Caki2 (cell line): ENCODE measurements at regions not wholly inside any gene's neighbourhood (a gene's known extent, or its start where the extent isn't known, plus 50 kb on each side); places are given as distances from the start of the nearest gene placed in this dataset.

Experiments
- DNase-seq: peaks from one replicate; pipeline ENCODE4 v3.0.0-alpha.2; 2015; ENCODE audit warnings: low read depth
- in situ Hi-C: cut with HindIII; loops from 2 replicates; pipeline ENCODE4 v1.10.0; 2016; ENCODE audit warnings: low sequenced_read_pairs, low pct_unique_long_range_greater_than_20kb, mixed read lengths

- no peak for DNase-seq
- in situ Hi-C loops = no loop called here
These were observed 352.5 kb downstream of the NUF2 start for GRCh38 chr1:163674236-163674635.

DNA sequence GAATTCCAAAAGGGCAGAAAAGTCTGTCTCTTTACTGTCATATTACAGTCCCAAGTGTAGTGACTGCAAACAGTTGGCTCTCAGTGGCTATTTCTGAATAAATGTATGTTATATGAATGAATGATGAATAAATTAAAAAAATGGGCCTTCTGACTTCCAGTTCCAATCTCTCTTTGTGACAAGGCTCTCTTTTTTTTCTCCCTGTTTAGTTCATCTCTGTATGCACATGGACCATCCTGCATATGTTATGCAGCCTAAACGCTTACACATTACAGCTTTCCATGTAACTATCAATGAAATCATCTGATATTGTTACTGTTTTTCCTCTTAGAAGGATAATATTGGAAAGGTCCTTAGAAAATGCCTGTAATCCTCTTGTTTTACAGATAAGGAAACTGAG, 363.0 kb downstream of the NUF2 start:
- no peak for DNase-seq
- in situ Hi-C loops = no loop called here

DNA sequence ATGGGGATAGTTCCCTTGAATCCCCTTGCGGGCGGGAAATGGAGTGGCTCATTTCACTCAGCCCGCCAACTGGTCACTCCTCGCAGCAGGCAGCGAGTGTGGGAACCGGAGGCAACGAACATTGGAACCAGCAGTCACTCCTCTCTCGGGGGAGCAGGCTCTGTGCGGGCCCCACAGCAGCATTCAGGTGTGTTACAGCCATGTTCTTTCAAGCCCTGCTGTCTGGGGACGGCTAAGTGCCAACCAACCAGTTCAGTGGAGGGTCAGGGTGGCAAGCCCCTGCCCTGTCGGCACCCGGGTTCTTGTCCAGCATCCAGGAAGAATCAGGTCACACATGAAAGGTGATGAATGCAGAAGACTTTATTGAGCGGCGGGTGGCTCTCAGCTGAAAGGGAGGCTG, 370.5 kb downstream of the NUF2 start:
- DNase-seq = no peak
- in situ Hi-C loops = no loop called here

- no peak for DNase-seq
- in situ Hi-C loops = no loop called here
These were observed 375.4 kb downstream of the NUF2 start for GRCh38 chr1:163697137-163697536.

DNA sequence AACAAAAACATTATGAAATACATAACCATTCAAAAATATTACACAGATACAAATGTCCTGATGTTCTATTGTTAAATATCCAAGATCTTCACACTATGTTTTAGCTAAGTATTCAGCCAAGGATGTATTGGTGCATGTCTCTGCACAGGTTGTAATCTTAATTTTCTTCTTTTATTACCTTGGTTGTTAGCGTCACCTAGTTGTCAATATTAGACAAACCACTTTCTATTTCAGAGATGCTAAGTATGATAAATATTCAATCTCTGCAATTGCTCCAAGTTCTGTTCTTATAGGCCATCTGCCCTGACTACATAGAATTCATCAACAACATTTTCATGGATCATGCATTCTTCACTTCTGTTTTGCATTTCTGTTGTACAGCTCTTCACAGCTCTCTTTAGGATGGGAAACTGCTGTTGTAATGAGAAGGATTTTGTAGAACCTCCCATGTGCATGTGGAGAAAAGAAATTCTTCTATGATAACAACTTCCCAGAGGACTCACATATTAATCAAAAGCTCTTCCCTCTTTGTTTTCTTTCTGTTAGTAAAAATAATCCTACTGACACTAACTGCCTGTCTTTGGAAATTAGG, 380.1 kb downstream of the NUF2 start:
- DNase-seq = no peak
- in situ Hi-C loops = no loop called here

GRCh38 chr1:163703794-163704193, 382.0 kb downstream of the NUF2 start:
- in situ Hi-C loops = no loop called here
- no peak for DNase-seq

DNA sequence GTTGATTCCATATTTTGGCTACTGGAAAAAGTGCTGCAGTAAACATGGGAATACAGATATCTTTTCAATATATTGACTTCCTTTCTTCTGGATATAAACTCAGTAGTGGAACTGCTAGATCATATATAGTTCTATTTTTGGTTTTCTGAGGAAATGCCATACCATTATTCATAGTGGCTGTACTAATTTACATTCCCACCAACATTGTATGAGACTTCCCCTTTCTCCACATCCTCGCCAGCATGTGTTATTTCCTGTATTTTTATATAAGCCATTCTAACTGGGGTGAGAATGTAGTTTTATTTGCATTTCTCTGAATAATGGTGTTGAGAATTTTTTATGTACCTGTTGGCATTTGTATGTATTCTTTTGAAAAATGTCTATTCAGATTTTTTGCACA, 385.2 kb downstream of the NUF2 start:
- DNase-seq = no peak
- in situ Hi-C loops = no loop called here

DNA sequence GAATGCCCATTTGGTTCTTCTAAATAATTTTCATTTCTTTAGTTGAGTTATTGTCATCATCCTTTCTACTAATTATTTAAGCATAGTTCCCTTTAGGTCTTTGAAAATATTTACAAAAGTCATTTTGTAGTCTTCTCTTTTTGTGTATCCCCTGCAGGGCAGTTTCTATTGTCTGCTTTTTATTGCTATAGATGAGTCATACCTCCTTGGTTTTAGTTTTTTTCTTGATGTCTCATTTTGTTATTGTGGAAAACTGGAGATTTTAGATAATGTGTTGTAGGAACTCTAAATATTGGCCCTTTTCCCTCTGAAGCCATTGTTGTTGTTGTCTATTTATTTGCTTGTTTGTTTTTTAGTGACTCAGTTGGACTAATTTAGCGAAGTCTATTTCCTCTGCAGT, 387.9 kb downstream of the NUF2 start:
- no peak for DNase-seq
- in situ Hi-C loops = no loop called here

- no peak for DNase-seq
- in situ Hi-C loops = no loop called here
These were observed 390.6 kb downstream of the NUF2 start for GRCh38 chr1:163712321-163712720.

GRCh38 chr1:163720294-163720693, 398.5 kb downstream of the NUF2 start:
- in situ Hi-C loops = no loop called here
- DNase-seq = no peak

- DNase-seq = no peak
- in situ Hi-C loops = no loop called here
These were observed 403.8 kb downstream of the NUF2 start for GRCh38 chr1:163725551-163725950.

DNA sequence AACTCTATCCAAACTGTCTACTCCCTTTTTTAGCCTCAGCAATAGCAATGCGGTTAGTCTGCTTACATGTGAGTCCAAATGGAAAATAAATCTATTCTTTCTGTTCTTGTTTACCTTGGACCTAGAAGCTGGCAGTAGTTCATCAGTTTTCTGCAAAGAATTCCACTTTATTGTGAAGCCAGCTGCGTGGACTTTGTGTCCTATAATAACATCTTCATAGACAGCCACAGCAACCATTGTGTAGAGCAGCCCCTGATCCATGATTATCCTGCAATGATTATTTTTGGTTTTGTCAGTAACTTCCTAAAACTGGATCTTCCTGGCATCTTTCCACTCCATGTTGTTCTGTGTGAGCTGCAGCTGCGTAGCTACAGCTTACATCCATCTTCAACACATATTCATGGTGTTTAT, 408.7 kb downstream of the NUF2 start:
- in situ Hi-C loops = no loop called here

GRCh38 chr1:163737261-163737660, 415.5 kb downstream of the NUF2 start:
- DNase-seq = no peak
- in situ Hi-C loops = no loop called here

More for the DNA sequence above, 408.7 kb downstream of the NUF2 start:
- no peak for DNase-seq

- in situ Hi-C loops = no loop called here
- DNase-seq = no peak
These were observed 422.6 kb downstream of the NUF2 start for GRCh38 chr1:163744301-163744887.

DNA sequence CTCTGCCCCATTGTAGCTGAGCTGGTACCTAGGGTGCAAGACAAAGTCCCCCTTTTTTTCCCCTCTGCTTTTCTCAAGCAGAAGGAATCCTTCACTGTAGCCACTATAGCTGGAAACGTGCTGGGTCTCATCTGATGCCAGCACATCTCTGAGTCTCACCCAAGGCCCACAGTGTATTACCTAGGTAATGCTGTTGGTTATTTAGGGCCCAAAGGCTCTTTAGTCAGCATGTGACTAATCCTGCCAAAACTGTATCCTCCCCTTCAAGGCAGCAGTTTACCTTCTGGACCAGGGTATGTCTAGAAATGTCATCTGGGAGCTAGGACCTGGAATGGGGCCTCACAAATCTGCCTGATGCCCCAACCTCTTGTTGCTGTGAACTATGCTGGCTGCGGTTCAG, 423.4 kb downstream of the NUF2 start:
- DNase-seq = no peak
- in situ Hi-C loops = no loop called here

- in situ Hi-C loops = no loop called here
- no peak for DNase-seq
These were observed 425.5 kb downstream of the NUF2 start for GRCh38 chr1:163747261-163747660.

- no peak for DNase-seq
- in situ Hi-C loops = no loop called here
These were observed 426.1 kb downstream of the NUF2 start for GRCh38 chr1:163747855-163748254.

DNA sequence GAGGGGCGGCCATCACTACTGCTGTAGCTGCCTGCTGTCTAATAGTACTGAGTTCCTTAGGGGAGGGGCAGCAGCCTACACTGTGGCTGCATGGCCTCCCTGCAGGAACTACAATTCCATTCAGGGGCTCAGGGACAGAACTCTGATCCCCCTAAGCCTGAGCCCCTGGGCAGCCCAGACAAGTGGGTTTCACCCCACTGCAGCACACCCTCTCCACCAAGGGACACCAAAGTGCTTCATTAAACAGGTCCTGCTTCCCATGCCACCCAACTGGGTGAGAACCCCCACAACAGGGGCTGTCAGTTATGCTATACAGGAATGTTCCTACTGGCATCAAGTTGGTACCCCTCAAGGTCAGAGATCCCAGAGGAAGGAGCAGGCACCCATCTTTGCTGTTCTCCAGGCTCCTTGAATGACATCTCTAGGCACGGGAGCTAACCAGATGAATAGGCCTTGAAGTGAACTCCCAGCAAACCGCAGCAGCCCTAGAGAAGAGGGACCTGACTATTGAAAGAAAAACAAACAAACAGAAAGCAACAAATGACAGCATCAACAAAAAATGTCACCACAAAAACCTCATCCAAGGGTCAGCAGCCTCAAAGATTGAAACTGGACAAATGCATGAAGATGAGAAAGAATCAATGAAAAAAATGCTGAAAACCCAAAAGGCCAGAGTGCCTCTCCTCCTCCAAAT, 437.4 kb downstream of the NUF2 start:
- no peak for DNase-seq
- in situ Hi-C loops = no loop called here

GRCh38 chr1:163761898-163762297, 440.1 kb downstream of the NUF2 start:
- in situ Hi-C loops = no loop called here
- no peak for DNase-seq
